Fibroblast of skin of abdomen (primary cell): ENCODE measurements at regions not wholly inside any gene's neighbourhood (a gene's known extent, or its start where the extent isn't known, plus 50 kb on each side); places are given as distances from the start of the nearest gene placed in this dataset.
"Not testable (repeated sequence)": the region's sequence is repeated elsewhere in the genome, so short reads cannot be mapped to it uniquely, and the experiment has no call there.

ENCODE experiments used
- DNase-seq: peaks from one replicate; pipeline ENCODE4 v3.0.0-alpha.2; 2013

- no peak for DNase-seq
These were observed 1293.9 kb downstream of the NCAM2 start for GRCh38 chr21:22292144-22292543.

GRCh38 chr21:22297575-22297974, 1299.4 kb downstream of the NCAM2 start:
- no peak for DNase-seq

- DNase-seq, result no peak
These were observed 1313.7 kb downstream of the NCAM2 start for GRCh38 chr21:22311741-22312462.

- DNase-seq, result no peak
These were observed 1316.8 kb downstream of the NCAM2 start for GRCh38 chr21:22314963-22315362.

- DNase-seq, result no peak
These were observed 1321.2 kb downstream of the NCAM2 start for GRCh38 chr21:22319435-22319834.

GRCh38 chr21:22342889-22343288, 1344.7 kb downstream of the NCAM2 start:
- DNase-seq, result no peak

GRCh38 chr21:22343303-22343702, 1345.1 kb downstream of the NCAM2 start:
- no peak for DNase-seq

GRCh38 chr21:22343721-22344120, 1345.5 kb downstream of the NCAM2 start:
- DNase-seq, result no peak

- no peak for DNase-seq
These were observed 1347.4 kb downstream of the NCAM2 start for GRCh38 chr21:22345624-22346023.

GRCh38 chr21:22346576-22346975, 1348.4 kb downstream of the NCAM2 start:
- DNase-seq, result no peak

GRCh38 chr21:22351076-22351475, 1352.9 kb downstream of the NCAM2 start:
- DNase-seq, result no peak

GRCh38 chr21:22352088-22352487, 1353.9 kb downstream of the NCAM2 start:
- DNase-seq, result no peak

GRCh38 chr21:22355949-22356348, 1357.7 kb downstream of the NCAM2 start:
- no peak for DNase-seq

- no peak for DNase-seq
These were observed 1358.5 kb downstream of the NCAM2 start for GRCh38 chr21:22356663-22357062.

- not testable (repeated sequence) for DNase-seq
These were observed 1361.4 kb downstream of the NCAM2 start for GRCh38 chr21:22359599-22359998.

- no peak for DNase-seq
These were observed 1365.3 kb downstream of the NCAM2 start for GRCh38 chr21:22363504-22363903.

GRCh38 chr21:22364163-22364562, 1366.0 kb downstream of the NCAM2 start:
- DNase-seq, result no peak

- no peak for DNase-seq
These were observed 1376.2 kb downstream of the NCAM2 start for GRCh38 chr21:22374218-22374969.

GRCh38 chr21:22377795-22378194, 1379.6 kb downstream of the NCAM2 start:
- not testable (repeated sequence) for DNase-seq

- DNase-seq, result no peak
These were observed 1395.1 kb downstream of the NCAM2 start for GRCh38 chr21:22393324-22393723.

GRCh38 chr21:22395965-22396364, 1397.8 kb downstream of the NCAM2 start:
- DNase-seq, result no peak

- no peak for DNase-seq
These were observed 1401.7 kb downstream of the NCAM2 start for GRCh38 chr21:22399681-22400514.

GRCh38 chr21:22409571-22409970, 1411.4 kb downstream of the NCAM2 start:
- no peak for DNase-seq
